WTC11 (cell line): ENCODE measurements at regions not wholly inside any gene's neighbourhood (a gene's known extent, or its start where the extent isn't known, plus 50 kb on each side); places are given as distances from the start of the nearest gene placed in this dataset.

Experiments
- ATAC-seq: fragments of 200-7000 bp; cut with Tn5 transposase; 2 replicates; pipeline ENCODE4 v1.10.0; 2021; ENCODE audit warnings: mild to moderate bottlenecking, moderate library complexity
- CTCF ChIA-PET: fragments of 300-600 bp; sonication (Branson Sonifier 250); formaldehyde crosslinking; loops from one replicate; lab custom pipeline; 2021; ENCODE audit warnings: antibody characterized with exemption; lab: Charles Lee
- POLR2A ChIA-PET: fragments of 350-600 bp; sonication (Branson Sonifier 250); formaldehyde crosslinking; loops from one replicate; lab custom pipeline; 2021; ENCODE audit warnings: antibody characterized with exemption; lab: Charles Lee
- DNase-seq: peaks from one replicate; pipeline ENCODE4 v3.0.0; 2021; ENCODE audit warnings: low spot score
- H3K27ac Mint-ChIP-seq: 2 replicates; pipeline ENCODE4 v1.8.0; 2021; ENCODE audit warnings: mixed read lengths
- H3K27me3 Mint-ChIP-seq: 2 replicates; pipeline ENCODE4 v1.8.0; 2021; ENCODE audit warnings: low read depth, mild to moderate bottlenecking, moderate library complexity, mixed read lengths
- H3K36me3 Mint-ChIP-seq: 2 replicates; pipeline ENCODE4 v1.8.0; 2021; ENCODE audit warnings: mixed read lengths
- H3K4me1 Mint-ChIP-seq: 2 replicates; pipeline ENCODE4 v1.8.0; 2022; ENCODE audit warnings: mixed read lengths
- H3K4me3 Mint-ChIP-seq: 2 replicates; pipeline ENCODE4 v1.8.0; 2021; ENCODE audit warnings: mild to moderate bottlenecking, moderate library complexity, mixed read lengths
- H3K9me3 Mint-ChIP-seq: 2 replicates; pipeline ENCODE4 v1.8.0; 2021; ENCODE audit warnings: mixed read lengths
- ATF1 ChIP-seq: sonication (generic); formaldehyde crosslinking; IDR thresholded peaks from 2 replicates; pipeline ENCODE4 v1.8.1; 2023; ENCODE audit warnings: mild to moderate bottlenecking, moderate library complexity, missing genetic modification reagents
- EMX1 ChIP-seq: fragments of 250-450 bp; sonication (Bioruptor Pico); IDR thresholded peaks from 2 replicates; pipeline ENCODE4 v1.8.0; 2021; ENCODE audit warnings: mild to moderate bottlenecking
- MYBL2 ChIP-seq: sonication (generic); formaldehyde crosslinking; IDR thresholded peaks from 2 replicates; pipeline ENCODE4 v1.8.1; 2023; ENCODE audit warnings: mild to moderate bottlenecking, moderate library complexity, missing genetic modification reagents
- NFYB ChIP-seq: sonication (generic); formaldehyde crosslinking; conservative IDR thresholded peaks from 2 replicates; pipeline ENCODE4 v1.8.0; 2022; ENCODE audit warnings: low read depth, missing genetic modification reagents
- NR3C1 ChIP-seq: sonication (generic); formaldehyde crosslinking; conservative IDR thresholded peaks from 2 replicates; pipeline ENCODE4 v1.8.1; 2023; ENCODE audit warnings: low read depth, mild to moderate bottlenecking, missing genetic modification reagents
- TEAD1 ChIP-seq: sonication (generic); formaldehyde crosslinking; IDR thresholded peaks from 2 replicates; pipeline ENCODE4 v1.8.0; 2022; ENCODE audit warnings: mild to moderate bottlenecking, missing genetic modification reagents
- USF2 ChIP-seq: sonication (generic); formaldehyde crosslinking; IDR thresholded peaks from 2 replicates; pipeline ENCODE4 v1.8.1; 2023; ENCODE audit warnings: mild to moderate bottlenecking, missing genetic modification reagents, moderate library complexity
- ZNF219 ChIP-seq: sonication (generic); formaldehyde crosslinking; IDR thresholded peaks from 2 replicates; pipeline ENCODE4 v1.8.0; 2023; ENCODE audit warnings: missing genetic modification reagents, mild to moderate bottlenecking, borderline replicate concordance
- ZNF317 ChIP-seq: sonication (generic); formaldehyde crosslinking; IDR thresholded peaks from 2 replicates; pipeline ENCODE4 v1.8.1; 2023; ENCODE audit warnings: low read depth, mild to moderate bottlenecking, moderate library complexity, missing genetic modification reagents, borderline replicate concordance
- TF ChIP-seq, protein P1 (sequence below): fragments of 200-600 bp; IDR thresholded peaks from 2 replicates; pipeline ENCODE4 v1.8.0; 2022; ENCODE audit warnings: antibody characterized with exemption
- TF ChIP-seq, protein P2 (sequence below): sonication (generic); formaldehyde crosslinking; IDR thresholded peaks from 2 replicates; pipeline ENCODE4 v1.8.1; 2023; ENCODE audit warnings: mild to moderate bottlenecking, moderate library complexity, missing genetic modification reagents
- TF ChIP-seq, protein P3 (sequence below): sonication (generic); formaldehyde crosslinking; IDR thresholded peaks from 2 replicates; pipeline ENCODE4 v1.8.1; 2022; ENCODE audit warnings: low read depth, mild to moderate bottlenecking, moderate library complexity, missing genetic modification reagents, borderline replicate concordance
- TF ChIP-seq, protein P4 (sequence below): sonication (generic); formaldehyde crosslinking; IDR thresholded peaks from 2 replicates; pipeline ENCODE4 v1.8.1; 2023; ENCODE audit warnings: mild to moderate bottlenecking, missing genetic modification reagents
- TF ChIP-seq, protein P5 (sequence below): sonication (generic); formaldehyde crosslinking; IDR thresholded peaks from 2 replicates; pipeline ENCODE4 v1.8.0; 2022; ENCODE audit warnings: missing genetic modification reagents

DNA sequence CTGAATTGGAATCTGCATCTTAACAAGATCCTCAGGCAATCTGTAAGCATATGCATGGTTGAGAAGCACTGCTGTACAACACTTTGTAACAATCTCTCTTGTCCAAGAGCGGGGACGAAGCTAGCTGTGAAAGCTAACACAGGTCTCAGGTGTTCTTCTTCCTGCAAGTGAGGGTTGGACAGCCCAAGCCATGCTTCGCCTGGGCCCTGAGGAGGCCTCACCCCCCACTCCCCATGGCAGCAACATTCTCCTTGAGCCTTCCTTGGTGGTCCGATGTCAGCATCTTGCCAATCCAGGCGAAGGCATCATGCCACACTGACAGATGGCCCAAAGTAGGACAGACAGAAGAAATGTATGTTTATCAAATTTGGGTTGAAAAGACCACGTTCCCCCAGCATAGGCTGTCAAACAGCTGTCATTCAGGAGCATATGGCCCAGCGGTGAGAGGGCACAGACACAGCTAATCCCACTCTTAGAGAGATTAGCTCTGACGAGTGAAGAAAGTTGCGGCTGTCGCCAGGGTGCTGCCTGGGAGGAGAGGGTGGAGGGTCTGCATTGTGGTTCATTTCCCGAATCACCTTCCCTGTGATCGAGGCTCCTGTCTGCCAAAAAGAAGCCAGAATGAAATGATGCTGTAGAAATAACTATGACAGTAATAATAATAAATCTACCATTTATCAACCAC lies 344.7 kb downstream of the MYCN start:
- DNase-seq (no peak), ATAC-seq (no peak)
- POLR2A ChIA-PET: no interaction called here
- Mint-ChIP-seq H3K27ac (no peak overlapping the region), H3K4me3 (no peak overlapping the region), H3K36me3 (no peaks in the 10 kb centered on the region), H3K27me3 (no peaks in the 10 kb centered on the region; the same call in 1 of the 2 replicates), H3K4me1 (peaks cover 13% of the 10 kb centered on the region), H3K9me3 (no peaks in the 10 kb centered on the region)
- no peak for TF ChIP-seq USF2 (CRISPR knock-in tag)
- TF ChIP-seq NFYB (CRISPR knock-in tag): no peak
- no peak for TF ChIP-seq ATF1 (CRISPR knock-in tag)
- no peak for TF ChIP-seq TEAD1 (CRISPR knock-in tag)
- CTCF ChIA-PET: interaction anchor here (0.6 to 1.0 kb wide), 2 partner anchors 346 to 428 kb away, joined by 3 read pairs; no protein-coding TSS in a partner anchor

DNA sequence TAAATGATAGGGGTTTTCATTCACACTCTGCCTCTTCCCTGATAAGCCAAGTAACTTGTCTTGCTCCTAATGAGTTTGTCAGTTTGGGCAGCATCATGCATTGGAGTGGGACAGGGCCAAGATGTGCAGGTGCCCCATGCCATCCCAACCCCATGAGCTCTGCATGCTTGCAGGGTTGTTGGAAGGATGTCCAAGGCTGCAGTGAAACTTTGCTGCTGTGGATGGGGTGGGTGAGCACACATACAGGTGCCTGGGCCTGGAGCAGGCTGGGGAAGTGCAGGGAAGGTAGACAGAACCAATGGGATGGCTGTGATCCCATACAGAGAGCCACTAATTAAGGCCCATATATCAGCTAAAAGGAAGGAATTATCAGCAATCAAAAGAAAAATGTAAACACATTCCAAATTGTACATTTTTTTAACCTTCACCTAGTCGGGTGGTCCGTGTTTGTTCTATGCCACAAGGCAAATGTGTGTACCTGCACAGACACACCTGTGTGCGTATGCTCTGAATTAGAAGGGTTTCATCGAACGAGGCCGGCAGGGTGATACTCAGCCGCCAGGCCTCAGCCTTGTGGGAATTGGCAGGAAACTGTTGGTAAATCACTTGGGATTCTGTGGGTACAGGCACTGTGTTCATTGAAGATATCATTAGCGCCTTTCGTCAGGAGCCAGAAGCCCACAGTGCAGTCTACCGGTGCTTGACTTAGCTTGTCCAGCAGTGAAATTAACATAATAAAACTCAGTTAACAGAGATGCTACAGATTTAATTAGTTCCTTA lies 342.9 kb downstream of the MYCN start:
- CTCF ChIA-PET: interaction anchor here (1.5 to 2.6 kb wide), 3 partner anchors 178 to 343 kb away, joined by 4 to 55 read pairs (median 5); partner anchors contain the start of gene MYCN
- no peak for ATAC-seq
- Mint-ChIP-seq H3K9me3 (no peaks in the 10 kb centered on the region), H3K4me1 (peaks cover 13% of the 10 kb centered on the region), H3K27me3 (no peaks in the 10 kb centered on the region; the same call in 1 of the 2 replicates), H3K36me3 (no peaks in the 10 kb centered on the region)
- no peak for DNase-seq
- TF ChIP-seq MYBL2 (CRISPR knock-in tag): no peak
- TF ChIP-seq, protein P1, sequence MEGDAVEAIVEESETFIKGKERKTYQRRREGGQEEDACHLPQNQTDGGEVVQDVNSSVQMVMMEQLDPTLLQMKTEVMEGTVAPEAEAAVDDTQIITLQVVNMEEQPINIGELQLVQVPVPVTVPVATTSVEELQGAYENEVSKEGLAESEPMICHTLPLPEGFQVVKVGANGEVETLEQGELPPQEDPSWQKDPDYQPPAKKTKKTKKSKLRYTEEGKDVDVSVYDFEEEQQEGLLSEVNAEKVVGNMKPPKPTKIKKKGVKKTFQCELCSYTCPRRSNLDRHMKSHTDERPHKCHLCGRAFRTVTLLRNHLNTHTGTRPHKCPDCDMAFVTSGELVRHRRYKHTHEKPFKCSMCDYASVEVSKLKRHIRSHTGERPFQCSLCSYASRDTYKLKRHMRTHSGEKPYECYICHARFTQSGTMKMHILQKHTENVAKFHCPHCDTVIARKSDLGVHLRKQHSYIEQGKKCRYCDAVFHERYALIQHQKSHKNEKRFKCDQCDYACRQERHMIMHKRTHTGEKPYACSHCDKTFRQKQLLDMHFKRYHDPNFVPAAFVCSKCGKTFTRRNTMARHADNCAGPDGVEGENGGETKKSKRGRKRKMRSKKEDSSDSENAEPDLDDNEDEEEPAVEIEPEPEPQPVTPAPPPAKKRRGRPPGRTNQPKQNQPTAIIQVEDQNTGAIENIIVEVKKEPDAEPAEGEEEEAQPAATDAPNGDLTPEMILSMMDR: no peak
- TF ChIP-seq, protein P2, sequence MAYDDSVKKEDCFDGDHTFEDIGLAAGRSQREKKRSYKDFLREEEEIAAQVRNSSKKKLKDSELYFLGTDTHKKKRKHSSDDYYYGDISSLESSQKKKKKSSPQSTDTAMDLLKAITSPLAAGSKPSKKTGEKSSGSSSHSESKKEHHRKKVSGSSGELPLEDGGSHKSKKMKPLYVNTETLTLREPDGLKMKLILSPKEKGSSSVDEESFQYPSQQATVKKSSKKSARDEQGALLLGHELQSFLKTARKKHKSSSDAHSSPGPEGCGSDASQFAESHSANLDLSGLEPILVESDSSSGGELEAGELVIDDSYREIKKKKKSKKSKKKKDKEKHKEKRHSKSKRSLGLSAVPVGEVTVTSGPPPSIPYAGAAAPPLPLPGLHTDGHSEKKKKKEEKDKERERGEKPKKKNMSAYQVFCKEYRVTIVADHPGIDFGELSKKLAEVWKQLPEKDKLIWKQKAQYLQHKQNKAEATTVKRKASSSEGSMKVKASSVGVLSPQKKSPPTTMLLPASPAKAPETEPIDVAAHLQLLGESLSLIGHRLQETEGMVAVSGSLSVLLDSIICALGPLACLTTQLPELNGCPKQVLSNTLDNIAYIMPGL (CRISPR knock-in tag): no peak
- no peak for TF ChIP-seq NFYB (CRISPR knock-in tag)
- no peak for TF ChIP-seq ZNF317 (CRISPR knock-in tag)
- TF ChIP-seq EMX1 (CRISPR knock-in tag): no peak
- TF ChIP-seq NR3C1: no peak
- TF ChIP-seq ATF1 (CRISPR knock-in tag): no peak
- TF ChIP-seq, all 79 proteins: peak for 0
- Mint-ChIP-seq H3K27ac (no peak overlapping the region; the same call in 1 of the 2 replicates), H3K4me3 (no peak overlapping the region)
- POLR2A ChIA-PET: interaction anchor here (1.2 kb wide), 1 partner anchor 21 kb away, joined by 3 read pairs; no protein-coding TSS in a partner anchor

DNA sequence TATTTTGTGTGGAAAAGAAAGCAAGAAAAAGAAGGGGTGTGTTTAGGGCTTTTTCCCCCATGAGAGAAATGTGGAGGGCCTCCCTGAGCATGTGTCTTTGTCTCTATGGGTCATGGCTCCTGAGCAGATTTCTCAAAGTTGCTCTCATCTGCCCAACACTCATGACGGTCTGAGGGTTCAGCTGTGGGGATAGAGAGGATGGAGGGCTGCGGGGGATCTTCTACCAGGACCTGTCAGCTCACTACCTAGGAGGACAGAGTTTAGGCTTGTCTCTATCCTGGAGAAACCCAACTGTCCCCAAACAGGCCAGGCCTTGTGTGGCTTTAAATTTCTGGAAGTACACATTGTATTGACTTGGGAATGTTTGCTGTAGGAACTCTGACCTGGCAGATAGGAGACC lies 342.2 kb downstream of the MYCN start:
- no peaks in the 10 kb centered on the region for H3K9me3 Mint-ChIP-seq
- H3K4me3 Mint-ChIP-seq: no peak overlapping the region
- H3K4me1 Mint-ChIP-seq: peaks cover 13% of the 10 kb centered on the region
- H3K36me3 Mint-ChIP-seq: no peaks in the 10 kb centered on the region
- ATAC-seq: no peak
- no peaks in the 10 kb centered on the region; the same call in 1 of the 2 replicates for H3K27me3 Mint-ChIP-seq
- DNase-seq: no peak
- H3K27ac Mint-ChIP-seq: no peak overlapping the region
- POLR2A ChIA-PET: interaction anchor here (1.0 kb wide), 2 partner anchors 341 to 342 kb away, joined by 3 read pairs; partner anchors contain the start of gene MYCN
- CTCF ChIA-PET: interaction anchor here (0.5 to 2.6 kb wide), 28 partner anchors 8 to 646 kb away, joined by 3 to 55 read pairs (median 3); partner anchors contain the start of gene MYCN
- TF ChIP-seq, protein P3, sequence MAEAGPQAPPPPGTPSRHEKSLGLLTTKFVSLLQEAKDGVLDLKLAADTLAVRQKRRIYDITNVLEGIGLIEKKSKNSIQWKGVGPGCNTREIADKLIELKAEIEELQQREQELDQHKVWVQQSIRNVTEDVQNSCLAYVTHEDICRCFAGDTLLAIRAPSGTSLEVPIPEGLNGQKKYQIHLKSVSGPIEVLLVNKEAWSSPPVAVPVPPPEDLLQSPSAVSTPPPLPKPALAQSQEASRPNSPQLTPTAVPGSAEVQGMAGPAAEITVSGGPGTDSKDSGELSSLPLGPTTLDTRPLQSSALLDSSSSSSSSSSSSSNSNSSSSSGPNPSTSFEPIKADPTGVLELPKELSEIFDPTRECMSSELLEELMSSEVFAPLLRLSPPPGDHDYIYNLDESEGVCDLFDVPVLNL (CRISPR knock-in tag): no peak
- TF ChIP-seq, protein P4, sequence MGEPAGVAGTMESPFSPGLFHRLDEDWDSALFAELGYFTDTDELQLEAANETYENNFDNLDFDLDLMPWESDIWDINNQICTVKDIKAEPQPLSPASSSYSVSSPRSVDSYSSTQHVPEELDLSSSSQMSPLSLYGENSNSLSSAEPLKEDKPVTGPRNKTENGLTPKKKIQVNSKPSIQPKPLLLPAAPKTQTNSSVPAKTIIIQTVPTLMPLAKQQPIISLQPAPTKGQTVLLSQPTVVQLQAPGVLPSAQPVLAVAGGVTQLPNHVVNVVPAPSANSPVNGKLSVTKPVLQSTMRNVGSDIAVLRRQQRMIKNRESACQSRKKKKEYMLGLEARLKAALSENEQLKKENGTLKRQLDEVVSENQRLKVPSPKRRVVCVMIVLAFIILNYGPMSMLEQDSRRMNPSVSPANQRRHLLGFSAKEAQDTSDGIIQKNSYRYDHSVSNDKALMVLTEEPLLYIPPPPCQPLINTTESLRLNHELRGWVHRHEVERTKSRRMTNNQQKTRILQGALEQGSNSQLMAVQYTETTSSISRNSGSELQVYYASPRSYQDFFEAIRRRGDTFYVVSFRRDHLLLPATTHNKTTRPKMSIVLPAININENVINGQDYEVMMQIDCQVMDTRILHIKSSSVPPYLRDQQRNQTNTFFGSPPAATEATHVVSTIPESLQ (CRISPR knock-in tag): no peak
- TF ChIP-seq, protein P5, sequence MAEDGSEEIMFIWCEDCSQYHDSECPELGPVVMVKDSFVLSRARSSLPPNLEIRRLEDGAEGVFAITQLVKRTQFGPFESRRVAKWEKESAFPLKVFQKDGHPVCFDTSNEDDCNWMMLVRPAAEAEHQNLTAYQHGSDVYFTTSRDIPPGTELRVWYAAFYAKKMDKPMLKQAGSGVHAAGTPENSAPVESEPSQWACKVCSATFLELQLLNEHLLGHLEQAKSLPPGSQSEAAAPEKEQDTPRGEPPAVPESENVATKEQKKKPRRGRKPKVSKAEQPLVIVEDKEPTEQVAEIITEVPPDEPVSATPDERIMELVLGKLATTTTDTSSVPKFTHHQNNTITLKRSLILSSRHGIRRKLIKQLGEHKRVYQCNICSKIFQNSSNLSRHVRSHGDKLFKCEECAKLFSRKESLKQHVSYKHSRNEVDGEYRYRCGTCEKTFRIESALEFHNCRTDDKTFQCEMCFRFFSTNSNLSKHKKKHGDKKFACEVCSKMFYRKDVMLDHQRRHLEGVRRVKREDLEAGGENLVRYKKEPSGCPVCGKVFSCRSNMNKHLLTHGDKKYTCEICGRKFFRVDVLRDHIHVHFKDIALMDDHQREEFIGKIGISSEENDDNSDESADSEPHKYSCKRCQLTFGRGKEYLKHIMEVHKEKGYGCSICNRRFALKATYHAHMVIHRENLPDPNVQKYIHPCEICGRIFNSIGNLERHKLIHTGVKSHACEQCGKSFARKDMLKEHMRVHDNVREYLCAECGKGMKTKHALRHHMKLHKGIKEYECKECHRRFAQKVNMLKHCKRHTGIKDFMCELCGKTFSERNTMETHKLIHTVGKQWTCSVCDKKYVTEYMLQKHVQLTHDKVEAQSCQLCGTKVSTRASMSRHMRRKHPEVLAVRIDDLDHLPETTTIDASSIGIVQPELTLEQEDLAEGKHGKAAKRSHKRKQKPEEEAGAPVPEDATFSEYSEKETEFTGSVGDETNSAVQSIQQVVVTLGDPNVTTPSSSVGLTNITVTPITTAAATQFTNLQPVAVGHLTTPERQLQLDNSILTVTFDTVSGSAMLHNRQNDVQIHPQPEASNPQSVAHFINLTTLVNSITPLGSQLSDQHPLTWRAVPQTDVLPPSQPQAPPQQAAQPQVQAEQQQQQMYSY (CRISPR knock-in tag): no peak
- TF ChIP-seq EMX1 (CRISPR knock-in tag): no peak
- TF ChIP-seq ZNF219 (CRISPR knock-in tag): no peak
- TF ChIP-seq, all 79 proteins: peak for 0
